HG03378 (cell line): ENCODE measurements at regions not wholly inside any gene's neighbourhood (a gene's known extent, or its start where the extent isn't known, plus 50 kb on each side); places are given as distances from the start of the nearest gene placed in this dataset.

Experiments used
- ATAC-seq: cut with Tn5 transposase; IDR thresholded peaks from one replicate; pipeline ENCODE4 v1.9.1; 2021; ENCODE audit warnings: mild to moderate bottlenecking, moderate library complexity; ENCODE audit not compliant: unreplicated experiment

- ATAC-seq: no peak
Measured at GRCh38 chr10:129075927-129076326, 391.1 kb upstream of the MGMT start.

GRCh38 chr10:129078346-129078745 lies 388.7 kb upstream of the MGMT start:
- ATAC-seq: no peak

- no peak for ATAC-seq
Measured at GRCh38 chr10:129078746-129079145, 388.3 kb upstream of the MGMT start.

GRCh38 chr10:129079705-129080104 lies 387.3 kb upstream of the MGMT start:
- no peak for ATAC-seq

- no peak for ATAC-seq
Measured at GRCh38 chr10:129085811-129086210, 381.2 kb upstream of the MGMT start.

GRCh38 chr10:129089341-129089740 lies 377.7 kb upstream of the MGMT start:
- ATAC-seq: no peak

GRCh38 chr10:129090165-129090564 lies 376.9 kb upstream of the MGMT start:
- no peak for ATAC-seq

- ATAC-seq: no peak
Measured at GRCh38 chr10:129090618-129091366, 376.2 kb upstream of the MGMT start.

- no peak for ATAC-seq
Measured at GRCh38 chr10:129093641-129094040, 373.4 kb upstream of the MGMT start.

GRCh38 chr10:129094233-129094632 lies 372.8 kb upstream of the MGMT start:
- no peak for ATAC-seq

- ATAC-seq: no peak
Measured at GRCh38 chr10:129094861-129095260, 372.2 kb upstream of the MGMT start.

GRCh38 chr10:129095680-129096064 lies 371.4 kb upstream of the MGMT start:
- ATAC-seq: no peak

- no peak for ATAC-seq
Measured at GRCh38 chr10:129096065-129096984, 370.7 kb upstream of the MGMT start.

GRCh38 chr10:129097776-129098330 lies 369.2 kb upstream of the MGMT start:
- no peak for ATAC-seq

- no peak for ATAC-seq
Measured at GRCh38 chr10:129098517-129098916, 368.5 kb upstream of the MGMT start.

GRCh38 chr10:129099486-129099885 lies 367.6 kb upstream of the MGMT start:
- no peak for ATAC-seq

GRCh38 chr10:129099992-129100391 lies 367.0 kb upstream of the MGMT start:
- no peak for ATAC-seq

GRCh38 chr10:129101232-129101980 lies 365.6 kb upstream of the MGMT start:
- no peak for ATAC-seq

- no peak for ATAC-seq
Measured at GRCh38 chr10:129102906-129103693, 363.9 kb upstream of the MGMT start.
